HG02885 (cell line): ENCODE measurements at regions not wholly inside any gene's neighbourhood (a gene's known extent, or its start where the extent isn't known, plus 50 kb on each side); places are given as distances from the start of the nearest gene placed in this dataset.

Experiments used
- ATAC-seq: cut with Tn5 transposase; IDR thresholded peaks from one replicate; pipeline ENCODE4 v1.9.1; 2021; ENCODE audit warnings: mild to moderate bottlenecking; ENCODE audit not compliant: unreplicated experiment, poor library complexity

GRCh38 chr3:102098130-102098885 lies 249.0 kb downstream of the NFKBIZ start:
- no peak for ATAC-seq

- ATAC-seq: no peak
Measured at GRCh38 chr3:102099913-102100312, 250.6 kb downstream of the NFKBIZ start.

GRCh38 chr3:102102394-102102793 lies 253.1 kb downstream of the NFKBIZ start:
- no peak for ATAC-seq

- no peak for ATAC-seq
Measured at GRCh38 chr3:102104033-102104432, 254.7 kb downstream of the NFKBIZ start.

- no peak for ATAC-seq
Measured at GRCh38 chr3:102105193-102105592, 255.9 kb downstream of the NFKBIZ start.

GRCh38 chr3:102106416-102107097 lies 257.2 kb downstream of the NFKBIZ start:
- no peak for ATAC-seq

GRCh38 chr3:102112704-102113230 lies 263.5 kb downstream of the NFKBIZ start:
- no peak for ATAC-seq

GRCh38 chr3:102113421-102114041 lies 264.2 kb downstream of the NFKBIZ start:
- no peak for ATAC-seq

- no peak for ATAC-seq
Measured at GRCh38 chr3:102114264-102114979, 265.1 kb downstream of the NFKBIZ start.

- ATAC-seq: no peak
Measured at GRCh38 chr3:102122527-102122926, 273.2 kb downstream of the NFKBIZ start.

- ATAC-seq: no peak
Measured at GRCh38 chr3:102123590-102124190, 274.4 kb downstream of the NFKBIZ start.

- no peak for ATAC-seq
Measured at GRCh38 chr3:102124282-102124681, 275.0 kb downstream of the NFKBIZ start.

GRCh38 chr3:102124704-102125103 lies 275.4 kb downstream of the NFKBIZ start:
- ATAC-seq: no peak

- ATAC-seq: no peak
Measured at GRCh38 chr3:102125197-102125993, 276.1 kb downstream of the NFKBIZ start.

- no peak for ATAC-seq
Measured at GRCh38 chr3:102125994-102126368, 276.7 kb downstream of the NFKBIZ start.

- no peak for ATAC-seq
Measured at GRCh38 chr3:102129760-102130608, 280.7 kb downstream of the NFKBIZ start.

GRCh38 chr3:102132370-102132769 lies 283.1 kb downstream of the NFKBIZ start:
- no peak for ATAC-seq

- ATAC-seq: no peak
Measured at GRCh38 chr3:102133376-102133775, 284.1 kb downstream of the NFKBIZ start.

GRCh38 chr3:102135316-102135715 lies 286.0 kb downstream of the NFKBIZ start:
- ATAC-seq: no peak
